Osteocyte (in vitro differentiated cells): ENCODE measurements at regions not wholly inside any gene's neighbourhood (a gene's known extent, or its start where the extent isn't known, plus 50 kb on each side); places are given as distances from the start of the nearest gene placed in this dataset.
A peak's percentile ranks its signal among the peaks of the same experiment; 100 is the strongest.

ENCODE experiments used
- DNase-seq: peaks from one replicate; pipeline ENCODE4 v3.0.0; 2021; ENCODE audit warnings: mixed read lengths; ENCODE audit not compliant: unreplicated experiment; ENCODE audit errors: extremely low spot score
- H3K27ac Mint-ChIP-seq: one replicate; pipeline ENCODE4 v1.8.0; 2021; ENCODE audit warnings: mild to moderate bottlenecking, mixed read lengths; ENCODE audit not compliant: unreplicated experiment
- H3K27me3 Mint-ChIP-seq: one replicate; pipeline ENCODE4 v1.8.0; 2021; ENCODE audit warnings: mixed read lengths; ENCODE audit not compliant: unreplicated experiment
- H3K36me3 Mint-ChIP-seq: one replicate; pipeline ENCODE4 v1.8.0; 2021; ENCODE audit warnings: mixed read lengths; ENCODE audit not compliant: unreplicated experiment
- H3K4me1 Mint-ChIP-seq: one replicate; pipeline ENCODE4 v1.8.0; 2021; ENCODE audit warnings: mixed read lengths; ENCODE audit not compliant: unreplicated experiment
- H3K4me3 Mint-ChIP-seq: one replicate; pipeline ENCODE4 v1.8.0; 2021; ENCODE audit warnings: mild to moderate bottlenecking, moderate library complexity, mixed read lengths; ENCODE audit not compliant: unreplicated experiment
- H3K9me3 Mint-ChIP-seq: one replicate; pipeline ENCODE4 v1.8.0; 2021; ENCODE audit warnings: mixed read lengths; ENCODE audit not compliant: unreplicated experiment
- TF ChIP-seq, protein P1 (sequence below): fragments of 200-600 bp; sonication (generic); IDR thresholded peaks from 2 replicates; pipeline ENCODE4 v1.5.0; 2021; ENCODE audit warnings: antibody characterized with exemption, mild to moderate bottlenecking, moderate library complexity

DNA sequence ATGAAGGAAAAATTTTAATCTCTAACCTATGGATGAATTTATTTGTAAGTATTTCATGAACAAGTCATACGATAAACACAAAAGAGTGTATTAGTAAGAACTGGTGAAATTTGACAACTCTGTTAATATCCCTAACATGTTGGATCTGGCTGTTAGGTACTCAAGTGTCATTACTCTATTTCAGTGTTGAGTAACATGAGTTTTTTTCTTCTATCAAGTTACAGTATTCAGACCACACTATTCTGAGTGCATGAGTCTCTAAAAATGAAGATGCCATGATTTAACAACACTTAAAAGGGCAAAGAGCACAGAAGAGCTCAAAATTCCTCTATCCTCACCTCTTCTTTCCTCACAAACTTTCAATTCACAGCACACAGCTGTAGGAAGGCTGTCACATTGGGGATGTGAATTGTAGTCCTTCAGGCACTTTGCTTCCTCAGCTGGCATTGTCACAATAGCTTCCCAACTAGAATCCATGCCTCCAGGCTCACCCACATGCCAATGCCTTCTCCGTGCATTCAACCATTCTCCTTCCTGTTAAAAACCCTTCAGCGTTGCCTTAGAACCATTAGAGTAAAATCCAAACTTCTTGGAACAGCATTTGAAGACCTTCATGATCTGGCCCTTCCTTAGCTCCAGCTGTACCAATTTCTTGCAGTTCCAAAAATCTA lies 73.7 kb upstream of the DBX2 start:
- no peak overlapping the region for H3K4me3 Mint-ChIP-seq
- H3K27ac Mint-ChIP-seq = no peak overlapping the region
- no peak for DNase-seq
- TF ChIP-seq, protein P1, sequence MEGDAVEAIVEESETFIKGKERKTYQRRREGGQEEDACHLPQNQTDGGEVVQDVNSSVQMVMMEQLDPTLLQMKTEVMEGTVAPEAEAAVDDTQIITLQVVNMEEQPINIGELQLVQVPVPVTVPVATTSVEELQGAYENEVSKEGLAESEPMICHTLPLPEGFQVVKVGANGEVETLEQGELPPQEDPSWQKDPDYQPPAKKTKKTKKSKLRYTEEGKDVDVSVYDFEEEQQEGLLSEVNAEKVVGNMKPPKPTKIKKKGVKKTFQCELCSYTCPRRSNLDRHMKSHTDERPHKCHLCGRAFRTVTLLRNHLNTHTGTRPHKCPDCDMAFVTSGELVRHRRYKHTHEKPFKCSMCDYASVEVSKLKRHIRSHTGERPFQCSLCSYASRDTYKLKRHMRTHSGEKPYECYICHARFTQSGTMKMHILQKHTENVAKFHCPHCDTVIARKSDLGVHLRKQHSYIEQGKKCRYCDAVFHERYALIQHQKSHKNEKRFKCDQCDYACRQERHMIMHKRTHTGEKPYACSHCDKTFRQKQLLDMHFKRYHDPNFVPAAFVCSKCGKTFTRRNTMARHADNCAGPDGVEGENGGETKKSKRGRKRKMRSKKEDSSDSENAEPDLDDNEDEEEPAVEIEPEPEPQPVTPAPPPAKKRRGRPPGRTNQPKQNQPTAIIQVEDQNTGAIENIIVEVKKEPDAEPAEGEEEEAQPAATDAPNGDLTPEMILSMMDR = no peak
- no peaks in the 10 kb centered on the region for H3K9me3 Mint-ChIP-seq
- no peaks in the 10 kb centered on the region for H3K4me1 Mint-ChIP-seq
- no peaks in the 10 kb centered on the region for H3K36me3 Mint-ChIP-seq
- peaks cover 49% of the 10 kb centered on the region for H3K27me3 Mint-ChIP-seq

GRCh38 chr12:45125997-45126396 lies 75.1 kb upstream of the DBX2 start:
- H3K4me1 Mint-ChIP-seq = no peaks in the 10 kb centered on the region
- no peaks in the 10 kb centered on the region for H3K36me3 Mint-ChIP-seq
- TF ChIP-seq, protein P1 = no peak
- H3K9me3 Mint-ChIP-seq = no peaks in the 10 kb centered on the region
- no peak overlapping the region for H3K27ac Mint-ChIP-seq
- H3K27me3 Mint-ChIP-seq = peaks cover 54% of the 10 kb centered on the region
- no peak for DNase-seq
- no peak overlapping the region for H3K4me3 Mint-ChIP-seq

GRCh38 chr12:45128637-45129036 lies 77.7 kb upstream of the DBX2 start:
- Mint-ChIP-seq H3K4me1 (no peaks in the 10 kb centered on the region), H3K4me3 (no peak overlapping the region), H3K36me3 (no peaks in the 10 kb centered on the region), H3K9me3 (no peaks in the 10 kb centered on the region), H3K27ac (no peak overlapping the region), H3K27me3 (peaks cover 60% of the 10 kb centered on the region)
- TF ChIP-seq, protein P1 = no peak
- DNase-seq = no peak

DNA sequence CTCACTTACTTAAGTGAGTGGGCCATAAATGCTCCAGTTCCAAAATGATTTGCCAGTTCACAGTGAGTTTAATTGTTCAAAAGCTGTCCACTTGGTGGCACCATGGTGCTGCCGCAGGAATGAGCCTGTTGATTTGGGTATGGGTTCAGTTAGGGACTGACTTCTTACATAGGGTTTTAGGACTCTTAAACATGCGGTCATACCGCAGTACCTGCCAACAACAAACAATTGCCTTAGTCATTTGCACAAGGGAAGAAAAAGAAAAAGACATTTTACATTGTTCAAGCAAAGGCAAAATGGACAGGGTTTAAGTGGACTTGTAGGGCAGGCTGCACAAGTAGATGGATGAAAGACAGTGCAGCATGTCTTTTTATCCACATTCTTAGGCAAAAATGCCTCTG lies 80.0 kb upstream of the DBX2 start:
- H3K36me3 Mint-ChIP-seq = no peaks in the 10 kb centered on the region
- H3K27ac Mint-ChIP-seq = no peak overlapping the region
- H3K4me3 Mint-ChIP-seq = no peak overlapping the region
- no peak for DNase-seq
- H3K27me3 Mint-ChIP-seq = peaks cover 70% of the 10 kb centered on the region
- TF ChIP-seq, protein P1 = peak; percentile 75
- no peaks in the 10 kb centered on the region for H3K9me3 Mint-ChIP-seq
- no peaks in the 10 kb centered on the region for H3K4me1 Mint-ChIP-seq

GRCh38 chr12:45131506-45131905 lies 80.6 kb upstream of the DBX2 start:
- Mint-ChIP-seq H3K36me3 (no peaks in the 10 kb centered on the region), H3K4me1 (no peaks in the 10 kb centered on the region), H3K27me3 (peaks cover 67% of the 10 kb centered on the region), H3K27ac (no peak overlapping the region), H3K9me3 (peaks cover 2% of the 10 kb centered on the region), H3K4me3 (no peak overlapping the region)
- TF ChIP-seq, protein P1 = no peak
- DNase-seq = no peak
